Spleen (tissue), 11 donors: ENCODE measurements at regions not wholly inside any gene's neighbourhood (a gene's known extent, or its start where the extent isn't known, plus 50 kb on each side); places are given as distances from the start of the nearest gene placed in this dataset.

ENCODE experiments used
- DNase-seq: peaks from one replicate; pipeline ENCODE4 v3.0.0-alpha.2; 2020
- H3K27ac ChIP-seq, 8 donors: fragments of 200-600 bp; sonication (generic) in 7 of 8; 1 replicate in 4 of 8; 2 replicates in 4 of 8; pipeline versions ENCODE4 v1.5.0 to v1.8.0; 2016 to 2021; ENCODE audit warnings: inconsistent platforms in 4 of 8, mild to moderate bottlenecking in 4 of 8, moderate library complexity in 1 of 8
- H3K27me3 ChIP-seq, 7 donors: fragments of 200-600 bp; sonication (generic) in 6 of 7; replicated peaks in 1 of 7; 1 replicate in 4 of 7; 2 replicates in 3 of 7; pipeline versions ENCODE4 v1.5.0 to v1.8.0; 2016 to 2021; ENCODE audit warnings: inconsistent platforms in 3 of 7, mild to moderate bottlenecking in 1 of 7
- H3K36me3 ChIP-seq, 6 donors: fragments of 200-600 bp; sonication (generic) in 5 of 6; 1 replicate in 4 of 6; 2 replicates in 2 of 6; pipeline versions ENCODE4 v1.5.0 to v1.8.0; 2016 to 2021; ENCODE audit warnings: inconsistent platforms in 2 of 6
- H3K4me1 ChIP-seq, 6 donors: fragments of 200-600 bp; sonication (generic) in 5 of 6; 1 replicate in 3 of 6; 2 replicates in 3 of 6; pipeline versions ENCODE4 v1.5.0 to v1.8.0; 2016 to 2021; ENCODE audit warnings: inconsistent platforms in 3 of 6
- H3K4me3 ChIP-seq, 8 donors: fragments of 200-600 bp; sonication (generic) in 7 of 8; 1 replicate in 4 of 8; 2 replicates in 4 of 8; pipeline versions ENCODE4 v1.5.0 to v1.8.0; 2016 to 2021; ENCODE audit warnings: inconsistent platforms in 4 of 8, mild to moderate bottlenecking in 4 of 8, moderate library complexity in 2 of 8
- H3K9me3 ChIP-seq, 8 donors: fragments of 200-600 bp; sonication (generic) in 7 of 8; 1 replicate in 4 of 8; 2 replicates in 4 of 8; pipeline versions ENCODE4 v1.5.0 to v1.8.0; 2016 to 2021; ENCODE audit warnings: inconsistent platforms in 4 of 8
- POLR2A ChIP-seq, 3 donors: fragments of 450-650 bp; IDR thresholded peaks; one replicate each; pipeline ENCODE4 v1.5.1; 2017; ENCODE audit warnings: antibody characterized with exemption in 3 of 3, mild to moderate bottlenecking in 1 of 3
- POLR2AphosphoS5 ChIP-seq, 3 donors: sonication (generic); formaldehyde crosslinking; IDR thresholded peaks; one replicate each; pipeline ENCODE4 v1.5.1; 2017; ENCODE audit warnings: antibody characterized with exemption in 3 of 3
- WGBS, 5 donors: extraction: QIAGEN DNeasy Blood & Tissue Kit in 3 of 5; methylation state at CpG; one replicate each; pipeline versions ENCODE4 v1.1.5 to v1.1.7; 2013 to 2018; 5-methylcytosine and 5-hydroxymethylcytosine counted together
- intact Hi-C: fragments of 100-400 bp; cut with DNase I; formaldehyde crosslinking; loops from one replicate; pipeline ENCODE4 v1.15.0; 2023; ENCODE audit warnings: low total_unique reads
- TF ChIP-seq, protein P1 (sequence below), 11 experiments: fragments of 200-600 bp in 7 of 11; fragments of 450-650 bp in 4 of 11; sonication (generic) in 4 of 11; IDR thresholded peaks in 8 of 11; conservative IDR thresholded peaks in 3 of 11; 1 replicate in 7 of 11; 2 replicates in 4 of 11; pipeline versions ENCODE4 v1.4.0 to v1.8.0; 2016 to 2021; ENCODE audit warnings: antibody characterized with exemption in 11 of 11, inconsistent platforms in 4 of 11, mild to moderate bottlenecking in 1 of 11
- donor health status: healthy with polysubstance abuse.
- donor health status: DM: no; HTN: no; CAD: no; lungs with moderate emphysema.
- donor health status: DM: no; HTN: no; CAD: no.
- donor health status: Bipolar disorder and iron deficiency.
- donor health status: healthy.
- donor health status: DM: no; HTN: no; CAD: no.
- donor health status: DM: yes; HTN: yes; CAD: no.

DNA sequence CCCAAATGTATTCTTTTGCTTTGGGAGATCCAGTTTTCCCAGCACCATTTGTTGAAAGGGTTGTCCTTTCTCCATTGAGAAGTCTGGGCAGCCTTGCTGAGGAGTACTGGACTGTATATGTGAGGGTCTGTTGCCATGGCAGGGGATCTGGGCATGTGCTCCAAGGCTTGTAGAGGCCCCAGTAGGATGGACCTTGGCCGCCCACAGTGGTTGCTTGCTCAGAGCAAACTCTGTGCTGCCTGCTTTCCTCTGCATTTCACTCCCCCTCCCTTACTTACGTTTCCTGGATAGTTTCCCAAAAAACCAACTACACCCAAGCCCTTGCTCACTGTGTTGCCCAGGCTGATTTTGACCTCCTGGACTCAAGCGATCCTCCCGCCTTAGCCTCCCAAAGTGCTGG lies 97.2 kb upstream of the PRR23E start:
- Histone ChIP-seq H3K36me3 (no peaks in the 10 kb centered on the region), H3K27ac (no peak overlapping the region), H3K27me3 (peaks cover 0 to 4% (median 0%) of the 10 kb centered on the region in 7 donors), H3K4me3 (no peak overlapping the region), H3K9me3 (peaks cover 0 to 13% (median 2%) of the 10 kb centered on the region in 8 donors), H3K4me1 (no peaks in the 10 kb centered on the region)
- intact Hi-C loops, result no loop called here
- peak; percentile 35 for DNase-seq
- TF ChIP-seq POLR2A (IDR thresholded peaks at IDR 0.05) (no peak), POLR2AphosphoS5 (IDR thresholded peaks at IDR 0.05) (no peak)
- TF ChIP-seq, protein P1, sequence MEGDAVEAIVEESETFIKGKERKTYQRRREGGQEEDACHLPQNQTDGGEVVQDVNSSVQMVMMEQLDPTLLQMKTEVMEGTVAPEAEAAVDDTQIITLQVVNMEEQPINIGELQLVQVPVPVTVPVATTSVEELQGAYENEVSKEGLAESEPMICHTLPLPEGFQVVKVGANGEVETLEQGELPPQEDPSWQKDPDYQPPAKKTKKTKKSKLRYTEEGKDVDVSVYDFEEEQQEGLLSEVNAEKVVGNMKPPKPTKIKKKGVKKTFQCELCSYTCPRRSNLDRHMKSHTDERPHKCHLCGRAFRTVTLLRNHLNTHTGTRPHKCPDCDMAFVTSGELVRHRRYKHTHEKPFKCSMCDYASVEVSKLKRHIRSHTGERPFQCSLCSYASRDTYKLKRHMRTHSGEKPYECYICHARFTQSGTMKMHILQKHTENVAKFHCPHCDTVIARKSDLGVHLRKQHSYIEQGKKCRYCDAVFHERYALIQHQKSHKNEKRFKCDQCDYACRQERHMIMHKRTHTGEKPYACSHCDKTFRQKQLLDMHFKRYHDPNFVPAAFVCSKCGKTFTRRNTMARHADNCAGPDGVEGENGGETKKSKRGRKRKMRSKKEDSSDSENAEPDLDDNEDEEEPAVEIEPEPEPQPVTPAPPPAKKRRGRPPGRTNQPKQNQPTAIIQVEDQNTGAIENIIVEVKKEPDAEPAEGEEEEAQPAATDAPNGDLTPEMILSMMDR (IDR thresholded peaks at IDR 0.05 in 8 of 11, conservative IDR thresholded peaks at IDR 0.05 in 3 of 11), result no peak
- WGBS, 5 donors, result 56 to 90% (median 74%) methylated on average over 4 of the region's 4 CpGs

DNA sequence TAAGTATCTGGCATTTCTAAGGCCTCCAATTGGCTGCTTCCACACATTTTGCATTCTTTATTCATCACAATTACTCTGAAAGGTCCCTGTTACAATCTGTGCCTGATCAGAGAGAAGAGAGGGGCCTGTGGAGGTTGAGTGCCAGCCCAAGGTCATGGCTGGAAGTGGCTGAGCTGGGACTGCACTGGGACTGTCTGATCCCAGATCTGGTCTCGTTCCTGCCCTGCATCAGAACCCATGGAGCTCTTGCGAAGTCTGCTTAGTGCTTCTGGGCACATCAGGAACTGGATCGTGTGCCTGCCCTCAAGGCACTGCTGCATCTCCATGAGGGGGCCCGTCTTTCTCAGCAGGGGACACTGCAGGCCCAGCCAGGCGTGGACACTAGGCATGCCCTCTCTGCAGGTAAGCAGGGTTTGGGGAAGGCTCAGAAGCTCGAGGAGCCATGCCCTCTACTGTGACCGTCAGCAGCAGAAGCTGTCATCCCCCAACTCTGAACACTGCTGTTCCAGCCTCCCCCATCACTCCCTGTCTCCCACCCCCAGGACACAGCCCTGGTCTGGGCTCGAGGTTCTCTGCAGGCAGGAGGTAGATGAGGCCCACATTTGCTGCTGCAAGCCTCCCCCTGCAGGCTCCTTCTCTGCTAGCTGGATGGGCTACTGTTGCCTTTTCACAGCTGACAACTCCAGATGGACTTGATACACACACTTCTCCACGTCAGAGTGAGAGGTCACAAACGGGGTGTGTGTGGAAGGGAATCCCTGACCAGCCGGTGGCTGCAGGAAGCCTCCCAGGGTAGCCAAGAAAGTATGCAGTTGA lies 96.5 kb upstream of the PRR23E start:
- WGBS, 5 donors, result 60 to 73% (median 67%) methylated on average over 11 of the region's 11 CpGs
- H3K27me3 ChIP-seq, result peaks cover 0 to 5% (median 0%) of the 10 kb centered on the region in 7 donors
- H3K36me3 ChIP-seq, result no peaks in the 10 kb centered on the region
- H3K4me1 ChIP-seq, result no peaks in the 10 kb centered on the region
- H3K4me3 ChIP-seq, result no peak overlapping the region
- no peak for TF ChIP-seq POLR2AphosphoS5 (IDR thresholded peaks at IDR 0.05)
- no peak for TF ChIP-seq POLR2A (IDR thresholded peaks at IDR 0.05)
- TF ChIP-seq, protein P1 (IDR thresholded peaks at IDR 0.05 in 8 of 11, conservative IDR thresholded peaks at IDR 0.05 in 3 of 11), result no peak
- H3K27ac ChIP-seq, result no peak overlapping the region
- H3K9me3 ChIP-seq, result peaks cover 0 to 13% (median 2%) of the 10 kb centered on the region in 8 donors
- intact Hi-C loops, result no loop called here
- DNase-seq, result peak; percentile 56

DNA sequence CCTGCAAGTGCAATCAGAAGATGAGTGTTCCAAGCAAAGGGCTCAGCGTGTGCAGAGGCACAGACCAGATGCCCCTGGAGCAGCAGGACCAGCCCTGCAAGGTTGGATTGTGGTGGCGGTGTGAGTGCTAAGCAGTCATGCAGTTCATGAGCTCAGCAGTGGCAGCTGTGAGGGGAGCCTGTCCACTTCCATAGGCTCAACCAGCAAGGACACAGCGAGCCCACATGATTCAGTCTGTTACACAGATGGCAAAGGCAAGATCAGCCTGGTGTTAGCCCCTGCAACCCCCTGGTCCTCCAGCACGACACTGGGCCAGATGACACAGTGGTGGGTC lies 95.9 kb upstream of the PRR23E start:
- TF ChIP-seq, protein P1 (IDR thresholded peaks at IDR 0.05 in 8 of 11, conservative IDR thresholded peaks at IDR 0.05 in 3 of 11), result no peak
- no peak for TF ChIP-seq POLR2AphosphoS5 (IDR thresholded peaks at IDR 0.05)
- TF ChIP-seq POLR2A (IDR thresholded peaks at IDR 0.05), result no peak

DNA sequence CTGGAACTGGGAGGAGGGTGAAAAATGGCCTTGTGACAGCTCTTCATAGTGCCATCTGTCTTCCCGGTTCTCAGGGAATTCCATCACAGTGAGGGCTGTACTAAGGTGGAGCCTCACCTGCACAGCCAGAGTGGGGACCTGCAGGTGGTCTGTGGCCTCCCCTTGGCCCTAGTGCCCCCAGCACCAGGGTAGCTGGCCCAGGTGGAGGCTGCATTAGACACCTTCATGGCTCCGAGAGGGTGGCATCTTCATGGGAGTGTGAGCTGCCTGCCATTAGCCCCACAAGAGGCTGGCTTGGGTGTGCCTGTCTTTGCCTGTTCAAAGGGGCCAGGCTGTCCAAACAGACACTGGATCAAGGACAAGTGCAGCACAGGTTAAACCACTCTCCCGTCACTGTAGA lies 95.5 kb upstream of the PRR23E start:
- TF ChIP-seq POLR2AphosphoS5 (IDR thresholded peaks at IDR 0.05) (no peak), POLR2A (IDR thresholded peaks at IDR 0.05) (no peak)
- TF ChIP-seq, protein P1 (IDR thresholded peaks at IDR 0.05 in 8 of 11, conservative IDR thresholded peaks at IDR 0.05 in 3 of 11), result no peak
- no peak for DNase-seq
- no peak overlapping the region for H3K27ac ChIP-seq
- peaks cover 0 to 13% (median 2%) of the 10 kb centered on the region in 8 donors for H3K9me3 ChIP-seq
- 70 to 83% (median 76%) methylated on average over 2 to 3 of the region's 3 CpGs for WGBS, 5 donors
- no peaks in the 10 kb centered on the region for H3K36me3 ChIP-seq
- intact Hi-C loops, result no loop called here
- no peaks in the 10 kb centered on the region for H3K4me1 ChIP-seq
- H3K4me3 ChIP-seq, result no peak overlapping the region
- peaks cover 0 to 8% (median 0%) of the 10 kb centered on the region in 7 donors for H3K27me3 ChIP-seq

More for the DNA sequence above, 95.9 kb upstream of the PRR23E start:
- Histone ChIP-seq H3K27me3 (peaks cover 0 to 8% (median 0%) of the 10 kb centered on the region in 7 donors), H3K9me3 (peaks cover 0 to 13% (median 2%) of the 10 kb centered on the region in 8 donors), H3K4me1 (no peaks in the 10 kb centered on the region), H3K27ac (no peak overlapping the region), H3K36me3 (no peaks in the 10 kb centered on the region), H3K4me3 (no peak overlapping the region)
- 78 to 91% (median 89%) methylated on average over 4 of the region's 4 CpGs for whole genome bisulfite sequencing, 5 donors
- no peak for DNase-seq
- intact Hi-C loops, result no loop called here
